K562 (cell line): ENCODE measurements at regions not wholly inside any gene's neighbourhood (a gene's known extent, or its start where the extent isn't known, plus 50 kb on each side); places are given as distances from the start of the nearest gene placed in this dataset.

ENCODE experiments used
- HNRNPH1 ChIP-seq: fragments of 200-400 bp; formaldehyde crosslinking; optimal IDR thresholded peaks from 2 replicates; pipeline ENCODE3; 2017; ENCODE audit warnings: low read depth, mild to moderate bottlenecking, low read length, moderate library complexity
- PHB ChIP-seq: fragments of 250-450 bp; sonication (Bioruptor Pico); IDR thresholded peaks from 2 replicates; pipeline ENCODE4 v1.5.0; 2021
- ZFP36 ChIP-seq: fragments of 150-350 bp; IDR thresholded peaks from 2 replicates; pipeline ENCODE4 v1.6.1; 2018; ENCODE audit warnings: low read length, low read depth; ENCODE audit not compliant: partially characterized antibody
- TF ChIP-seq, protein P1 (sequence below): fragments of 450-650 bp; IDR thresholded peaks from 2 replicates; pipeline ENCODE4 v1.7.0; 2016; ENCODE audit warnings: borderline replicate concordance
- TF ChIP-seq, protein P2 (sequence below): fragments of 250-450 bp; sonication (Bioruptor Pico); IDR thresholded peaks from 2 replicates; pipeline ENCODE4 v1.9.0; 2021; ENCODE audit warnings: mild to moderate bottlenecking, inconsistent platforms

DNA sequence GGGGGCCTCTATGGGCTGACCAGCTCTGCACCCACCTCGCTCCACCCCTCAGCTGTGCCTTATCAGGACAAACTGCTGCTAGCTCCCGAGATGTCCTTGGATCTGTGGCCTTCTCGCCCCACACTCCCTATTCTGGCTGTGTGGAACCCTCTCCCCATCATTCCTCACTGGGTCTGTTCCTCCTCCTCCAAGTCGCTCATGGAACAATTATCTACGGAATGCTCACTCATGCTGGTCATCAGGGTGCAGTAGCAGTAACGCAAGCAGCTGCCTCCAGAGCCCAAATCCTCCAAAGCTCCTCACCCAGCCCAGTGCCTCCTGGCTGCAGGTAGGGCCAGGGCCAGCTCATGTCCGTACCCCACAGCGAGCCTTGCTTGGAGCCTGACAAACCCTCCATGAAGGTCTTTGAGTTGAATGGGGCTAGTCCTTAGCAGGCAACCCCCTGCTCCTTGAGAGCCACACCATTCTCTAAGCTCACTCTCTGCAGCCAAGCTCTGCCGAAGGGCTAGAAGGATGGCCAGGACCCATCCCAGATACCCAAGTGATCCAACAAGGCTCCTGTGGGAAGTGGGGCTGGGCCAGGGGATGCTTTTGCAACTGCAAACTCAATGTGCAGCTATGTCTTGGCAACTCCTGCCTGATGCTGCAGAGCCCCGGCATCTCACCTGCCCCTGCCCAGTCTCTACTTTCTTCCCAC is 977.8 kb downstream of the TBC1D22A start (continued):
- TF ChIP-seq, protein P1, sequence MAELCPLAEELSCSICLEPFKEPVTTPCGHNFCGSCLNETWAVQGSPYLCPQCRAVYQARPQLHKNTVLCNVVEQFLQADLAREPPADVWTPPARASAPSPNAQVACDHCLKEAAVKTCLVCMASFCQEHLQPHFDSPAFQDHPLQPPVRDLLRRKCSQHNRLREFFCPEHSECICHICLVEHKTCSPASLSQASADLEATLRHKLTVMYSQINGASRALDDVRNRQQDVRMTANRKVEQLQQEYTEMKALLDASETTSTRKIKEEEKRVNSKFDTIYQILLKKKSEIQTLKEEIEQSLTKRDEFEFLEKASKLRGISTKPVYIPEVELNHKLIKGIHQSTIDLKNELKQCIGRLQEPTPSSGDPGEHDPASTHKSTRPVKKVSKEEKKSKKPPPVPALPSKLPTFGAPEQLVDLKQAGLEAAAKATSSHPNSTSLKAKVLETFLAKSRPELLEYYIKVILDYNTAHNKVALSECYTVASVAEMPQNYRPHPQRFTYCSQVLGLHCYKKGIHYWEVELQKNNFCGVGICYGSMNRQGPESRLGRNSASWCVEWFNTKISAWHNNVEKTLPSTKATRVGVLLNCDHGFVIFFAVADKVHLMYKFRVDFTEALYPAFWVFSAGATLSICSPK: no peak
- TF ChIP-seq HNRNPH1 (no peak), PHB (CRISPR knock-in tag) (no peak), ZFP36 (no peak)
- TF ChIP-seq, protein P2, sequence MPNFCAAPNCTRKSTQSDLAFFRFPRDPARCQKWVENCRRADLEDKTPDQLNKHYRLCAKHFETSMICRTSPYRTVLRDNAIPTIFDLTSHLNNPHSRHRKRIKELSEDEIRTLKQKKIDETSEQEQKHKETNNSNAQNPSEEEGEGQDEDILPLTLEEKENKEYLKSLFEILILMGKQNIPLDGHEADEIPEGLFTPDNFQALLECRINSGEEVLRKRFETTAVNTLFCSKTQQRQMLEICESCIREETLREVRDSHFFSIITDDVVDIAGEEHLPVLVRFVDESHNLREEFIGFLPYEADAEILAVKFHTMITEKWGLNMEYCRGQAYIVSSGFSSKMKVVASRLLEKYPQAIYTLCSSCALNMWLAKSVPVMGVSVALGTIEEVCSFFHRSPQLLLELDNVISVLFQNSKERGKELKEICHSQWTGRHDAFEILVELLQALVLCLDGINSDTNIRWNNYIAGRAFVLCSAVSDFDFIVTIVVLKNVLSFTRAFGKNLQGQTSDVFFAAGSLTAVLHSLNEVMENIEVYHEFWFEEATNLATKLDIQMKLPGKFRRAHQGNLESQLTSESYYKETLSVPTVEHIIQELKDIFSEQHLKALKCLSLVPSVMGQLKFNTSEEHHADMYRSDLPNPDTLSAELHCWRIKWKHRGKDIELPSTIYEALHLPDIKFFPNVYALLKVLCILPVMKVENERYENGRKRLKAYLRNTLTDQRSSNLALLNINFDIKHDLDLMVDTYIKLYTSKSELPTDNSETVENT (CRISPR knock-in tag): no peak
